BLaER1 treated with 17β-estradiol and CSF1 and Interleukin-3, amounts not matched to agents 10 nM and 100 nM (cell line): ENCODE measurements at regions not wholly inside any gene's neighbourhood (a gene's known extent, or its start where the extent isn't known, plus 50 kb on each side); places are given as distances from the start of the nearest gene placed in this dataset.

Experiments used
- H3K27ac ChIP-seq, 11 experiments: shearing (Covaris generic); formaldehyde crosslinking; 2 replicates each; pipeline ENCODE4 v1.8.1; 2022
- H3K27me3 ChIP-seq, 11 experiments: shearing (Covaris generic); formaldehyde crosslinking; 2 replicates each; pipeline ENCODE4 v1.8.1; 2022
- H3K36me3 ChIP-seq, 11 experiments: shearing (Covaris generic); formaldehyde crosslinking; 2 replicates each; pipeline ENCODE4 v1.8.1; 2022
- H3K4me1 ChIP-seq, 10 experiments: shearing (Covaris generic); formaldehyde crosslinking; 2 replicates each; pipeline ENCODE4 v1.8.1; 2022
- H3K4me2 ChIP-seq, 11 experiments: shearing (Covaris generic); formaldehyde crosslinking; 2 replicates each; pipeline ENCODE4 v1.8.1; 2022
- H3K4me3 ChIP-seq, 10 experiments: shearing (Covaris generic); formaldehyde crosslinking; 2 replicates each; pipeline ENCODE4 v1.8.1; 2022
- H3K9ac ChIP-seq, 11 experiments: shearing (Covaris generic); formaldehyde crosslinking; 2 replicates each; pipeline ENCODE4 v1.8.1; 2022
- H3K9me3 ChIP-seq, 11 experiments: shearing (Covaris generic); formaldehyde crosslinking; replicated peaks in 1 of 11; 2 replicates each; pipeline ENCODE4 v1.8.1; 2022
- H4K20me1 ChIP-seq, 11 experiments: shearing (Covaris generic); formaldehyde crosslinking; 2 replicates each; pipeline ENCODE4 v1.8.1; 2022
- Cebpa-rat ChIP-seq, 11 experiments: shearing (Covaris generic); IDR thresholded peaks; 2 replicates each; pipeline ENCODE4 v1.8.1; 2022

DNA sequence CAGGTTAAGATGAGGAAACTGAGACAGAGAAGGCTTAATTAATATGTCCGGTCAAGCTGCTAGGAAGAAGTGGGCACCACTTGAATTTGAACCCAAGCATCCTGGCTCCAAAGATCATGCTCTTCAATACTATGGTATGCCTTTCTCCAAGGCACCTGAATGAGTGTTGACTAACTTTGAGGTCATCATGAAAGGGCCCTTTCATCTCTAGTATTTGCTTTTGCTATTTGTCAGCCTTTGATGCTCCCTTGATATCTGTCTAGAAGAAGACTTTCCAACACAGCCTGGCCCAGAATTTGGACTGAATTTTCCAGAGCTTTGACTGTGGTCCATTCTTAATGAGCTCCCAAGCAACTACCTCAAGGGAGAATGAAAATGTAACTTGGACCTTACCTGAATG lies 179.1 kb upstream of the DKK2 start:
- no peak overlapping the region for H3K4me3 ChIP-seq
- H3K36me3 ChIP-seq: no peaks in the 10 kb centered on the region
- no peak for TF ChIP-seq Cebpa-rat (IDR thresholded peaks at IDR 0.05)
- no peaks in the 10 kb centered on the region for H3K9me3 ChIP-seq
- no peaks in the 10 kb centered on the region for H3K27me3 ChIP-seq
- H3K9ac ChIP-seq: no peak overlapping the region
- no peak overlapping the region for H3K27ac ChIP-seq
- H4K20me1 ChIP-seq: no peaks in the 10 kb centered on the region
- no peak overlapping the region for H3K4me2 ChIP-seq
- no peaks in the 10 kb centered on the region for H3K4me1 ChIP-seq

DNA sequence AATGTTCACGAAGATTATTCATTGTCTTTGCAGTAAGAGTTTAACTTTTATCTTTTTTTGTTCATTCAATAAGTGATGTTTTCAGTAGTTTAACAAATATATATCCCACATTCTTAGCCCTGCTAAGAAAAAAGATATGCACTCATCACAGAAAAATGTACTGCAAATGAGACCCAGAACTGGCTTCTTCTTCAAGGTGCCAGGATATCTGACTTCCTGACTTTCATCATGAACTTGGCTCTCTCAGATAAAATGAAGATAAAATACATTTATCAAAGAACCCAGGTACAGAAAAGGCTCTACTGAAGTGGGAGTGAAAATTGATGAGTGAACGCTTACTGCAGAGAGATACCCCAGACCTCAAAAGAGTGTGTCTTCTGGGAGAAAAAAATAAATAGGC lies 177.8 kb upstream of the DKK2 start:
- H3K36me3 ChIP-seq: no peaks in the 10 kb centered on the region
- no peaks in the 10 kb centered on the region for H3K9me3 ChIP-seq
- H4K20me1 ChIP-seq: no peaks in the 10 kb centered on the region
- no peaks in the 10 kb centered on the region for H3K4me1 ChIP-seq
- H3K4me2 ChIP-seq: no peak overlapping the region
- no peak overlapping the region for H3K27ac ChIP-seq
- TF ChIP-seq Cebpa-rat (IDR thresholded peaks at IDR 0.05): no peak
- H3K4me3 ChIP-seq: no peak overlapping the region
- no peaks in the 10 kb centered on the region for H3K27me3 ChIP-seq
- no peak overlapping the region for H3K9ac ChIP-seq

DNA sequence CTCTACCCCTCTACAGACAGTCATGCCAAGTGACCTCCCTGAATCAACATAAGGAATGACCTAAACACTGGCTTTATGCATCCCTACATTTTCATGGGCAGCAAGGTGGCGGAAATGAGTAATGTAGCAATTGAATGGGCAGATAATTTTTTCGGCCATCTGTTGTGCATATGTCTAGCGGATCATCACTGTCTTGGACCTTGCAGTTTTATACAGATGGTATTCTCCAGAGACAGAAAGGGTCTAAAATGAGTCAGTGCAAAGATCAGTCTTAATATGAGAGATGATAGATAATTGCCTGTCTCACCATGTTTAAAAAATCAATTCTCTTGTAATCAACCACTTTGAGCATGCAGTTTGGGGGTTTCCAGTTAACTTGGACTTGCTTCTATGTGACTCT lies 177.3 kb upstream of the DKK2 start:
- H3K27ac ChIP-seq: no peak overlapping the region
- no peak for TF ChIP-seq Cebpa-rat (IDR thresholded peaks at IDR 0.05)
- H3K27me3 ChIP-seq: no peaks in the 10 kb centered on the region
- H3K9me3 ChIP-seq: no peaks in the 10 kb centered on the region
- no peaks in the 10 kb centered on the region for H4K20me1 ChIP-seq
- no peak overlapping the region for H3K4me2 ChIP-seq
- no peaks in the 10 kb centered on the region for H3K4me1 ChIP-seq
- no peak overlapping the region for H3K4me3 ChIP-seq
- no peak overlapping the region for H3K9ac ChIP-seq
- H3K36me3 ChIP-seq: no peaks in the 10 kb centered on the region

- no peak overlapping the region for H3K27ac ChIP-seq
- no peak for TF ChIP-seq Cebpa-rat (IDR thresholded peaks at IDR 0.05)
- no peak overlapping the region for H3K4me3 ChIP-seq
Measured at GRCh38 chr4:107212565-107212964, 176.5 kb upstream of the DKK2 start.

DNA sequence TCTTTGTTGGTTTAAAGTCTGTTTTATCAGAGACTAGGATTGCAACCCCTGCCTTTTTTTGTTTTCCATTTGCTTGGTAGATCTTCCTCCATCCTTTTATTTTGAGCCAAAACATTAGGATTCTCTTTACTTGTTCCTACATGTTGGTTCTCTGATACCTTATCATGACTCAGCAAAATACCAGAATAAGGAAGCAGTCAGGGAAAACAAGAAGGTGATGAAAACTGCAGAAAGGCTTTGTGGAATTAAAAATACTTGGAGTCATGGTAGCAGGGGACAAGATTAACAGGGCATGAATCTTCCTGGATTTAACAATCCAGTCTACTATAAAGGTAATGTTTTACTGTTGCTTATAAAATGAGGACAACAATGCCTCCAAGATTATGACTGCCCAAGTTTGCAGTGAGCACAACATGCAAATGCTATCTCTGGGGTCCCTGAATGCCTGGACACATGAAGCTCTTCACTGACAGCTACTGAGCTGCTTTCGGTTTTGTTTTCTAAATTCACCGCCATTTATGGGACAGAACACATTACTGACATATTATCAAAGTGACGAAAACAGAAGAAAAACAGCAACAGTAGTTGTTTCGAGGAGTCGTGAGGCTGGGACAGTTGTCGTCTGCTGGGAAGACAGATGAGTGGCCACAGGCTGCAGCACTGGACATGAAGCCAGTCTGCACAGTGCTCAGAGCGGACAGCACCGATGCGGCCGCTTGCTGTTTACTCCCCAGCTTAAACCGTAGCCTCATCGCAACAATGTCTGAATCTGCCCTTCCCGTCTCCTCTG lies 174.5 kb upstream of the DKK2 start:
- no peak for TF ChIP-seq Cebpa-rat (IDR thresholded peaks at IDR 0.05)
- no peak overlapping the region for H3K4me2 ChIP-seq
- H3K4me3 ChIP-seq: no peak overlapping the region
- no peaks in the 10 kb centered on the region for H3K4me1 ChIP-seq
- H3K9ac ChIP-seq: no peak overlapping the region
- H3K27me3 ChIP-seq: no peaks in the 10 kb centered on the region
- no peaks in the 10 kb centered on the region for H4K20me1 ChIP-seq
- H3K36me3 ChIP-seq: no peaks in the 10 kb centered on the region
- no peaks in the 10 kb centered on the region for H3K9me3 ChIP-seq
- no peak overlapping the region for H3K27ac ChIP-seq

More at GRCh38 chr4:107212565-107212964, 176.5 kb upstream of the DKK2 start:
- Histone ChIP-seq H3K9me3 (no peaks in the 10 kb centered on the region), H3K27me3 (no peaks in the 10 kb centered on the region), H3K4me2 (no peak overlapping the region), H4K20me1 (no peaks in the 10 kb centered on the region), H3K36me3 (no peaks in the 10 kb centered on the region), H3K4me1 (no peaks in the 10 kb centered on the region), H3K9ac (no peak overlapping the region)

DNA sequence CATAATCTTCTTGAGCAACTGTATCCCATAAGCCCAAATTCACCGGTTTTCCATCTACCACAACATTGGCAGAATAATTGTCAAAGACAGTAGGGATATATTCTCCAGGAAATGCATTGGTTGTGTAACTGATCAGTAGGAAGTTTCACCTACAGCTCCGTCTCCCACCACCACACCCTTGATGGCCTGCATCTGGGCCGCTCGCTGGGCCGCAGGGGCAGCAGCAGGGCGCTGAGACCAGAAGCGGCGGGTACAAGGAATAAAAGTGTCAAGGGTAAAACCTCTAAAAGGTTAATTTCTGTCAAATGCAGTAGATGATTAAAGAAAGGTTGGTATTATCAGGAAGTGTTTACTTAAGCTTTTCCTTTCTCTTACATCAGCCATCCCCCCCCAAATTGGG lies 167.6 kb upstream of the DKK2 start:
- Histone ChIP-seq H3K9me3 (no peaks in the 10 kb centered on the region), H3K36me3 (no peaks in the 10 kb centered on the region), H4K20me1 (no peaks in the 10 kb centered on the region)

DNA sequence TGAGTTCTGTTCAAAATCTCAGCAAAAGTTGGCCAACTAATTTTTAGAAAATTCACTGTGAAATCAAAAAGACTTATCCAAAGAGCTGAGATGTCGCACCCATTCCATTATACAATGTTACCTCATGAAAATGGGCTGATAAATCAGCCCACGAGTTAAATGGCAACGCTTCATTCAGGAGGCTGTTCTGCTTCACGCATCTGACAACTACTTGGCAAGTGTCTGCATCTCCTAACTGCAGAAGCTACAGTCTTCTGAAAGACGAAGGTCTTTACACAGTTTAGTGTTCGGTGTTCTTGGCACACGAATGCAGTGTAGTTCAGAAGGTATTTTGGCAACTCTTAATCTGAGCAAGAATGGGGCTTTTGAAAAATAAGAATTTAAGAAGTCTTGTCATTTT lies 166.6 kb upstream of the DKK2 start:
- H4K20me1 ChIP-seq: no peaks in the 10 kb centered on the region
- no peaks in the 10 kb centered on the region for H3K27me3 ChIP-seq
- no peak overlapping the region for H3K9ac ChIP-seq
- no peak overlapping the region for H3K4me2 ChIP-seq
- H3K36me3 ChIP-seq: no peaks in the 10 kb centered on the region
- H3K4me3 ChIP-seq: no peak overlapping the region
- no peaks in the 10 kb centered on the region for H3K9me3 ChIP-seq
- TF ChIP-seq Cebpa-rat (IDR thresholded peaks at IDR 0.05): no peak
- no peaks in the 10 kb centered on the region for H3K4me1 ChIP-seq
- H3K27ac ChIP-seq: no peak overlapping the region

More for the DNA sequence above, 167.6 kb upstream of the DKK2 start:
- Histone ChIP-seq H3K4me2 (no peak overlapping the region), H3K27ac (no peak overlapping the region), H3K4me3 (no peak overlapping the region), H3K4me1 (no peaks in the 10 kb centered on the region), H3K27me3 (no peaks in the 10 kb centered on the region), H3K9ac (no peak overlapping the region)
- TF ChIP-seq Cebpa-rat (IDR thresholded peaks at IDR 0.05): no peak

DNA sequence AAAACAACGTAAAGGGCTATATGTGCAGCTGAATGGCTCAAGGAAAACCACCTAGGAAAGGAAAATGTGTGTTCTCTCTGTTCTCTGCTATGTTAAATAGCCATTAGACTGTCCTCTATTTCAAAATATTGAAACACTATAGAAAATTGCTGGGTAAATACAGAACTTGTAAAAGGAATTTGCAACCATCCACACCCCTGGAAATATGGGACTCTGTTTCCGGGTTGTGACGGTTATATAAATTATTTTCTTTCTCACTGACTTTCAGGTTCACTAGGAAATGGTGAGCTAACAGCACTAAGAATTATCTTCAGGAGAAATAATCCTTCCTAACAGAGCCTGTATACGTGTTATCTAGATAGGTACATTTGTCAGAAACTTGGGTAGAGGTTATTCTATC lies 161.0 kb upstream of the DKK2 start:
- H4K20me1 ChIP-seq: no peaks in the 10 kb centered on the region

GRCh38 chr4:107196312-107196711 lies 160.2 kb upstream of the DKK2 start:
- no peak overlapping the region for H3K4me3 ChIP-seq
- no peak overlapping the region for H3K4me2 ChIP-seq
- TF ChIP-seq Cebpa-rat (IDR thresholded peaks at IDR 0.05): no peak
- H3K4me1 ChIP-seq: no peaks in the 10 kb centered on the region
- H3K9me3 ChIP-seq: no peaks in the 10 kb centered on the region
- no peaks in the 10 kb centered on the region for H3K36me3 ChIP-seq
- H3K9ac ChIP-seq: no peak overlapping the region
- no peaks in the 10 kb centered on the region for H4K20me1 ChIP-seq
- H3K27ac ChIP-seq: no peak overlapping the region
- H3K27me3 ChIP-seq: no peaks in the 10 kb centered on the region

More for the DNA sequence above, 161.0 kb upstream of the DKK2 start:
- no peaks in the 10 kb centered on the region for H3K36me3 ChIP-seq
- no peak for TF ChIP-seq Cebpa-rat (IDR thresholded peaks at IDR 0.05)
- H3K4me1 ChIP-seq: no peaks in the 10 kb centered on the region
- no peak overlapping the region for H3K9ac ChIP-seq
- no peaks in the 10 kb centered on the region for H3K9me3 ChIP-seq
- no peak overlapping the region for H3K27ac ChIP-seq
- no peaks in the 10 kb centered on the region for H3K27me3 ChIP-seq
- no peak overlapping the region for H3K4me2 ChIP-seq
- H3K4me3 ChIP-seq: no peak overlapping the region

DNA sequence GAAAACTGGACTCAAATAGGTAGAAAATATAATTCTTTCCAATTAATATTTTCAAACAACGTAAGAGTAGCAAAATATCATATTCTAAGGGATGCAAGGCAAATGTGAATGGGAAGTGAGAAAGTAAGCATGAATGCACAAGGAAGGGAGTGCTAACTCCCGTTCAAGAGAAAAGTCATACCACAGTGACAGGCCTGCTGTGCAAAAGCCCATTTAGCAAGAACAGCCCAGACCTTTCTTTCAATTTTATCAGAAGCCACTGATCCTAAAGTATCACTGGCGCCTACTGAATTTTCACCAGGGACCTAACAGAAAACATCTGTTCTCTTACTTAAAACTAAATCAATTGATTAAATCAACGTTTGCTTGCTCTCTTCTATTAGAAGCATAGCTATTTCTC lies 157.9 kb upstream of the DKK2 start:
- H3K27me3 ChIP-seq: no peaks in the 10 kb centered on the region
- no peaks in the 10 kb centered on the region for H3K36me3 ChIP-seq
- no peak for TF ChIP-seq Cebpa-rat (IDR thresholded peaks at IDR 0.05)
- H3K4me1 ChIP-seq: no peaks in the 10 kb centered on the region
- H3K4me3 ChIP-seq: no peak overlapping the region
- no peak overlapping the region for H3K9ac ChIP-seq
- H4K20me1 ChIP-seq: no peaks in the 10 kb centered on the region
- H3K9me3 ChIP-seq: no peaks in the 10 kb centered on the region
- H3K27ac ChIP-seq: no peak overlapping the region
- H3K4me2 ChIP-seq: no peak overlapping the region
